GM18907 (cell line): ENCODE measurements at regions not wholly inside any gene's neighbourhood (a gene's known extent, or its start where the extent isn't known, plus 50 kb on each side); places are given as distances from the start of the nearest gene placed in this dataset.

Experiments
- ATAC-seq: cut with Tn5 transposase; IDR thresholded peaks from one replicate; pipeline ENCODE4 v1.9.1; 2021; ENCODE audit warnings: mild to moderate bottlenecking, moderate library complexity; ENCODE audit not compliant: unreplicated experiment

DNA sequence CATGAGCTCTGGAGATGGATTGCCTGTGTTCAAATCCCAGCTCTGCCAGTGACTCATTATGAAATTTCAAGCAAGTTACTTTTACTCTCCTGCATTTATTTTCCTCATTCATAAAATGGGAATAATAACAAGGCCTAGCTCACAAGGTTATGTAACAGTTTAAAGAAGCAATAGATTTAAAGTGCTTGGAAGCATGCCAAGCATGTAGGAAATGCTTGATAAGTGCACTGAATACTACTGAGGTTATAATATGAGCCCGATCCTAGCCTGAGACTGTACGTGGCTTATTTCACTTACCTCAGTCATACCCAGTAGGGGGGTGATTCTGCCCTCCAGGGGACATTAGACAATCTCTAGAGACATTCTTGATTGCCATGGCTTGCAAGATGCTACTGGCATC, 734.1 kb upstream of the WWC1 start:
- ATAC-seq: no peak

DNA sequence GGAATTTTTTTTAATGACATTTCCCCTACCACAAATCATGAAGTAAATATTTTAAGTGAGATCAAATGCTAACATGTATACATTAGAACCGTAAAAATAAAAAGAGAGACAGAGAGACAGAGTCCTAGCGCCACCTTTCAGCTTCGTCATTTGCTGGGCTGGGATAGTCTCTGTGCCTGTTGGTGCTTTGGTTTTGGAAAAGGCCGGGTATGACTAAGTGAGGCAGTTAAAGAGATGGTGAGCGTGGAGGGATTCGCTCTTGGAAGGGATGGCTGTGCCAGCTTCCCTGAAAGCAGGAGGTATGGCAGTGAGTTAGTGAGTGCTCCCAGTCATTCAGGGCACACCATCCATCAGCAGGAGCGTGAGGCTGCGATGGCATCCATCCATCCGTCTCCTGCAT, 729.6 kb upstream of the WWC1 start:
- no peak for ATAC-seq

DNA sequence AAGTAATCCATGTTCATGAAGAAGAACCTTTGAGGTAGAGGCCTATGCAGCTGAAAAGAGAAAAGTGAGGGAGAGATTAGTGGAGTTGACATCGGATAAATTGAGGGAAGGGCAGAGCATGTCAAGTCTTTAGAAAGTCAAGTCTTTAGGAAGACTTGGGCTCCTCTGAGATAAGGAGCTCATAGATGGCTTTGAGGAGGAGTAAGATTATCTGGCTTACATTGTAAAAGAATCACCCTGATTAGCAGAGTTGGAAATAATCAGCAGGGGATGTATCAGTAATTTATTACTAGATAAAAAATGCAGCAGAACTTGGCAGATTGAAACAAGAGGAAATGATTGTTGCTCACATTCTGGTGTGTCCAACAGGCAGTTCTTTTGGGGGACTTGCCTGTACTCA, 727.2 kb upstream of the WWC1 start:
- no peak for ATAC-seq

DNA sequence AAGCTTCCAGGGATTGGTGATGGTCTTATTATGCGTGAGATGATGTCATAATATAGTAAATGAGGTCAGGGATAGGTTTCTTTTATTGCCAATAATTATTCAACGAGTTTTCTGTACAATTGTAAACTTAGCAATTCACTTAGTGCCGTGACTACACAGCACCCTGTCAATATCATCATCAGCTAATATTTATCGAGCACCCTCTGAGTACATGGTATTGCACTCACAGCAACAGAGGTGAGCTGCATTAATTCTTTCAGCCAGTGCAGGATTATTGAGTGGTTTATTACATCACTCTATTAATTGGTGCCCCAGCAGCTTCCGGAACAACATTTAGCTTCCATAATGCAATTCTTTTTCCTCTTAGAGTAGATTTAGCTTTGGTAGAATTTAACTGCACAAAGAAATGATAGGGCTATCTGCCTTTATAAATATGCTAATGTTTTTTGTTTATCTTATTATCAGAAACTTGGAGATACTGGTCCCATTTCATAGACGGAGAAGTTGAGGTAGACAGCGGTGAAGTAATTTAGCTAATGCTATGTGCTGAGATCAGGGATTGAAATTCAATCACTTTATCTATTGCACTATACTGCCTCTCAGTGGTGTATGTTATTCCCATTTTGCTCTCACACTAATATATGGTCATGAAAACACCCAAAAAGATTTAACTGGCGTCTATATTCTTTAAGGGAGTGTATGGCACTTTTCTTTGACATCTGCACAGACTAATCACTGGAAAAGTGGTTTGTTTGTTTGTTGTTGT, 726.1 kb upstream of the WWC1 start:
- ATAC-seq: no peak

DNA sequence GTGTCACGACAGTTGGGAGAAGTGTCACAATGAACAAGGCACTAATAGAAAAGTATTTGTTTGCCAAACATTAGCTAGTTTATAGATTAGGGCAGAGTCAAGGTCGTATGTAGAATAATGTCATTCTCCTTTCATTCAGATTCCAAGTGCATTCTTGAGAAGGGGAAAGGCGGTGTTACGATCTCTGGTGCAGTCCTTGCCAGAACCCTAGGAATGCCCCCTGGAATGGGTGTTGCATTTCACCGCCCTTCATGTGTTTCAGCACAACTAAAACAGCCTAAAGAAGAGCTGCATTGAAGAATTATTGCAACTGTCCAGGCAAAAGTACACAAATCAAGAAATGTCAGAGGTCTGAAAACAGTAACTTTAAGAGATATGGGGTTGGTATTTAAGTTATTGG, 721.0 kb upstream of the WWC1 start:
- no peak for ATAC-seq

DNA sequence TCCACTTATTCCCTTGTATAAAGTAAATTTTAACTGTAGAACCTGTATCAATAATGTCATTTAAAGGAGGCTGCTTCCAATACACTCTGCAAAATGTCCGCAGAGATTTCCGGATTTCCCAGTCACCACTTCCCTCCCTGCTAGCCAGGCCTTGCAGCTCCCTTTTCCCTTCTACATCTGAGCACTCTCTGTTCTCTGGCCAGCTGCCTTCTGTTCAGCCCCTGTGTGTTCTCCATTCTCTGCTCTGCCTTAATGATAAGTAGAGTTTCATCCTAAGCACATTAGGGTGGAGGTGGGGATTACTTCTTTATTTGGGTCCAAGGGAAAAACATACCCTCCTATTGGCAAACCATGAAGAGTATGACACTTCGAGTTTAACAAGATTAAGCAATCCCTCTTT, 719.6 kb upstream of the WWC1 start:
- ATAC-seq: no peak

DNA sequence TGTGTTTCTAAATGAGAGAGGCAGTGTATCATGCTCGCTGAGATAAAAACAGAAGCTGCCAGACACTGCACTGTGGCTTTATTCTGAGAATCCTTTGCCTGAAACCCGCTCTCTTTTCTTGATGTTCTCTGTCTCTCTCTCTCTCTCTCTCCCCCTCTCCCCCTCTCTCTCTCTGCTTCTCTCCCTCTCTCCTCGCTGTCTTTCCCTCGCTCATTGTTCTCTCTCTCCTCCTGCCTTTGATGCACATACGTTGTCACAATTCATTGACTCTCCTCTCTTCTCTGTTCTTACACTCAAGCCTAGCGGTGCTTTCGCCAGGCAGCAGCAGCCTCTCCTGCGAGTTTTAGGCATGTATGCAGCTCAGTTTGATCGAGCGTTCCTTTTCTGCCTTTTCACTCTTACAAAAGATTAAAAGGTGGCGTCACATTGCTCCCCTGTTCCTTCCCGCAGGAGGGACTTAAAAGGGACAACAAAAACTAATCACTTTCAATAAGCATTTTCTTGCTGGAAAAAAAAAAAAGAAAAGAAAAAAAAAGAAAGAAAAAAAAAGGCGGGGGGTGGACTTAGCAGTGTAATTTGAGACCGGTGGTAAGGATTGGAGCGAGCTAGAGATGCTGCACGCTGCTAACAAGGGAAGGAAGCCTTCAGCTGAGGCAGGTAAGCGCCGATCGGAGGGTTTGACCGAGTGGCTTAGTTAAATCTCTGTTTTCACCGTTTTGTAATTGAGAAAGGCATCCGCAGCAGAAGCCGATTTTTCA, 717.9 kb upstream of the WWC1 start:
- ATAC-seq: no peak

DNA sequence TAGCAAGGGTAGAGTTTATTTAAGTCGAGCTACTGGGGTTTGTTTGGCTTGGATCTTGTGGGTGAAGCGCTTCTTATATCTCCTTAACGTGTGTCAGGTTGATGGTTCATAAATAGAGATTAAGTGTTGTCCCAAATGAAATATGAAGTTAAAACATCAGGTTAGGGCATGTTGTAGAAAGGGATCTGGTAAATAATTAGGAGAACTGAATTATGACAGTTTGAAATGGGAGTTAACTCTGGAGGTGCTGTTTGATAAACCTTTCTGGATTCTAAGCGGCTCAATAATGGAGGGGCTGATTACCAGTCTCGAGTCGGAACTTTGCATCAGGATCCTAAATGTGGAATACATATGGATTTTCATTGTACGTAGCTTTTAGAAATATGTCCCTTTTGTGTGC, 717.0 kb upstream of the WWC1 start:
- ATAC-seq: no peak

DNA sequence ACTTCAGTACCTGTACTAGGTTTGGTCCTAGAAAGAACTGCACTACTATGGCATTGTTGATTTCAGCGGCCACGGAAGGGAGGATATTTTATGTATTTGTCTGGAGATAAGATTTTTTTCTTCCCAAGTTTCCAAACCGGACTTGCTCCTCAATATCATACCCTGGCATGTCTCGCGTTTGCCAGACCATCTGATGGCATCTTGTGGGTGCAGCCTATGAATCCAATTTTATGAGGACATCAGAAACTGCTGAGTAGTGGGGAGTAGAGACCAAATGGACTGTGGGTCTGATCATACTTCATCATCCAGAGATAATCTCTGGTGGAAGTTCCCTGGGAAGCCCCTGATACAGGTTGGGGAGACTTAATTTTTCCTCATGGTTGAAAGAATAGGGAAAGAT, 716.1 kb upstream of the WWC1 start:
- ATAC-seq: no peak

DNA sequence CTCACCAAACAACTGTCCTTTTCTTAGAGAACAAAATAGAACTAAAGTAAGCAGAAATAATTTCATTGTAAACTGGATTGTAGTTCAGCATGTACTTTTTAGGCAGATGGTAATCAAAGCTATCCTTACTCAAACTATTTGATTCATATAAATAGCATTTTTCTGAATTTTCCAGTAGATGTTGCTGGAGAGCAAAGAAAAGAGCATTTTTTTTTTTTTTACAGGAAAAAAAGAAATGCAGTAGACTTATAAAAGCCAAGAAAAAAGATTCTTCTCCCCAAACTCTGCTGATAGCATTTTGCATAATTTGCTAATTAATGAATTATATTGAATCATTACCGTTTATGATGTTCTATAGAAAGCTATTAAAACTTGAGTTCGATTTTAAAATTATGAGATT, 715.3 kb upstream of the WWC1 start:
- no peak for ATAC-seq

DNA sequence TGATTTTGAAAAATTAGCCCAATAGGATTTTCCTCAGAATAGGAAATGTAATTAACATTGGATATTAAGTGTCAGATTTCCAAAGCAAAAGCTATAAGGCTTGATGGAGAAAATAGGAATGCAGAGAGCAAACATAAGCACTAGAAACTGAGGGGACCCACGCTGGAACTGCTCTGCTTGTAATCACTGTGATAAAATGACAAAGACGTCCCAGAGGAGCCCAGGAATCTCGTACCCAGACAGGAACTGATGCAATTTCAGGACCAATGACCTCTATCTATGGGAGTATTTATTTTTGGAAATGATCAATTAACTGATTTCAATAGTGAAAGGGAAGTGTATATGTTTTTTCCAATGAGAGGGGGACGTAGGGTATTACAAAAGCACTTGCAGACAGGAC, 714.5 kb upstream of the WWC1 start:
- no peak for ATAC-seq

DNA sequence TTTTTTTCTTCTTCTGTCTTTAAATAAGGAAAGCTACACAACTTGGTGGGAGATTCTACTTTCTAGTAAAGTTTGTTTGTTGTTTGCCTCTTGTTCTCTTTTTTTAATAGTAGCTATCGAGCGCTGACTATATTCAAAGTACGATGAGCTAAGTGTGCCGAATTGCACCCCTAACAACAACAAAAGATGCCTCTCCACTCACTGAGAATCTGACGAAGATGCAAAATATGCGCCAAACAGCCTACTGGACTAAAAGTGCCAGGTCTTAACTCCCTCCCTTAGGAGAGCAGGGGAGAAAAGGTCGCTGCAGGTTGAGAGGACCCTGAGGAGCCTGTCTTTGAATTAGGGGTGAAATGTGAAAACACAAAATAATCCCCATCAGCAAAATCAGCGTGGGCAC, 713.8 kb upstream of the WWC1 start:
- ATAC-seq: no peak

DNA sequence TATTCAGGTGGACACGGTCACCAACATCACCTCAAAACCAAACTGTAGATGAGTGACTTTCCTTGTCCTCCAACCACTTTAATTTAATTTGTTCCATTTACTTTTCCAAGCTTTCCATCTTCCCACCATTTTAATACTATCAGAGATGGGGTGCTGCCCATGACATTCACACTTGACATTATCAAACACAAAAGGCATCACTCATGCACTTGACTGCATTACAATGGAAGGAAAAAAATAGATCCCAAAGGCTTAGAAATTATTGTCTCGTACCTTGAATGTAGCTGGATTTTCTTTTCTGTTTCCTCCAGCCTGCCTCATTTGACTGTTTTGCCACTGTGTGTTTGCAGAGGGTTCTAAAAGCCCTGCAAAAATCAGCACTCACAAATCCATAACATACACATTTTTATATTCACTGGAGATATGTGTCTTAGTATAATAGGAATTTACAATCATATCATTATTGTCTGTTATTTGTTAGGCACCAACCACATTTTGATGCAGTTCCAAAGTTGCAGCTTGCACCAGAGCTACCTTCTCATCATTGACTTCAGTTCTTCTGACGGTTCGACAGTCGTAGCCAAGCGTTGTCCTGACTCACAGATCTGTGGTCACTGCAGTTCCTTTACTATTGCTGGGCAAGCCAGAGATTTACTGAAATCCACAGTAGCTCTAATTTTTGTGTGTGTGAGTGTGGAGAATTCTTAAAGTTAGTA, 712.3 kb upstream of the WWC1 start:
- ATAC-seq: no peak

DNA sequence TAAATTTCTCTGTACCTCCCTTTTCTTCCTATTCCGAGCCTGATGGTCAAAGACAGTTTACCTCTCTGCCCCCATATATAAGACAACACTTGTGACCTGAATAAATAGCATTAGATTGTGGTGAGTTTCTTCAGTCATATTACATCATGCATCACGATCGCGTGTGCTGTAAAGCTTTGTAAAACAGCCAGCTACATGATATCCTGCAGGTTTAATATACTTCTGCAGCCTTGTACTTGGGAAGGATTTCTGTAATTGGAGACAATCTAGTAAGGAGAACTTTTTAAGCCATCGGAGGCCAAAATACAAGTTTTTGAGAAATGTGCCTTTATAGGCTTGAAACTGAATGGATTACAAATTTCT, 711.8 kb upstream of the WWC1 start:
- no peak for ATAC-seq

DNA sequence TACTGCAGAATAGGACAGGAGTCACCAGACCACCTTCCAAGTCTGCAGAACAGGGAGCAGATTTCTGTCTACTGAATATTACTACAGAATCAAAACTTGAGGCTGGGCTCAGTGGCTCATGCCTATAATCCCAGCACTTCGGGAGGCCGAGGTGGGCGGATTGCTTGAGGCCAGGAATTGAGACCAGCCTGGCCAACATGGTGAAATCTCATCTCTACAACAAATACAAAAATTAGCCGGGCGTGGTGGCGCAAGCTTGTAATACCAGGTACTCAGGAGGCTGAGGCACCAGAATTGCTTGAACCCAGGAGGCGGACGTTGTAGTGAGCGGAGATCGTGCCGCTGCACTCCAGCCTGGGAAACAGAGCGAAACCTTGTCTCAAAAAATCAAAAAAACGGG, 710.8 kb upstream of the WWC1 start:
- no peak for ATAC-seq

DNA sequence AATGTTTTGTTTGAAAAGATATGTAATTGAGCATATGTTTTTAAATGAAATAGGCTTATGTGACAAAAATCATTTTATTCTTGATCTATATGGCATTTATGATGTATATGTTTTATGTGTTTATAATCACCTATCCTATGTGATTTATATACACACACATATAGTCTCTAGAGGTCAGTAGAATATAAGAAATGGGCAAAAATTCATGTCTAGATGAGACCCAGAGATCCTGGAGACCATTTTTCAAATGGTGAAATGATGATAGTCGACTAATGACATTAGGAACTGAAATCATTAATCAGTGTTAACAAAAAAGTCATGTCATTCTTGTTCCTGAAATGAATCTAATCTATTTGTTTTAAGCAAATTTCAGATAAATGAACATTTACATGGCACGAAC, 709.2 kb upstream of the WWC1 start:
- no peak for ATAC-seq

DNA sequence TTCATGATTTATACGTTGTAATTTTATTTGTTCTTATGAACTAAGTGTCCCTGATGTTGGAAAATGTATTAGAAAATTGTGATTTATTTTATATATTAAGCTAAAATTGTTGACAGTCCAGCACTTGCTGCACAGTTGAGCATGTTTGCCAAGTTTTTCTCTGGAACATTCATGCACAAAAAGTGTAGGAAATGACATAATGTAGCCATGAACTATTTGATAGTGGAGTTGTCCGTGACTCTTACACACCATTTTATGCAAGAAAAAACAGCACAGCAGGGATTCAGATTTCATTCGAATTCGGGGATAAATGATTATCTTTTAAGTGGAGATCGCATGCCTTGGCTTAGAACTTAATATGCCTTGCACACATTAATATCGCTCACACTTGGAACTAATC, 708.6 kb upstream of the WWC1 start:
- no peak for ATAC-seq

DNA sequence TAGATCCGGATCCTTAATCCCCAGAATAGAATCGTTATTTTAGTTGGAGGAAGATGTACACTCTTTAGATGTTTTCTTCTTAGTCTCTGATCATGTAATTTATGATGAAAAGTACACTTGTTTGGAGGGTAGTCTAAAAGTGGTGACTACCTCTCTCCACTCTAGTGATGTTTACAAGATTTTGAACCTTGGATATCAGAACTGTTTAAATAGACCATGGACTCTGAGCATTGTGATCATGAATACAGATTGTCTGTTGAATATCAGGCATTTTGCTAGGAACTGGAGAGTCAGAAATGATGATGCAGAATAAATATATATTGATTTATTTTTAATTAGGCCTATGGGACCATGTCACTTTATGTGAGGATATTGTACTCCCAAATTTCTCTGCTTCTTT, 706.3 kb upstream of the WWC1 start:
- ATAC-seq: no peak

DNA sequence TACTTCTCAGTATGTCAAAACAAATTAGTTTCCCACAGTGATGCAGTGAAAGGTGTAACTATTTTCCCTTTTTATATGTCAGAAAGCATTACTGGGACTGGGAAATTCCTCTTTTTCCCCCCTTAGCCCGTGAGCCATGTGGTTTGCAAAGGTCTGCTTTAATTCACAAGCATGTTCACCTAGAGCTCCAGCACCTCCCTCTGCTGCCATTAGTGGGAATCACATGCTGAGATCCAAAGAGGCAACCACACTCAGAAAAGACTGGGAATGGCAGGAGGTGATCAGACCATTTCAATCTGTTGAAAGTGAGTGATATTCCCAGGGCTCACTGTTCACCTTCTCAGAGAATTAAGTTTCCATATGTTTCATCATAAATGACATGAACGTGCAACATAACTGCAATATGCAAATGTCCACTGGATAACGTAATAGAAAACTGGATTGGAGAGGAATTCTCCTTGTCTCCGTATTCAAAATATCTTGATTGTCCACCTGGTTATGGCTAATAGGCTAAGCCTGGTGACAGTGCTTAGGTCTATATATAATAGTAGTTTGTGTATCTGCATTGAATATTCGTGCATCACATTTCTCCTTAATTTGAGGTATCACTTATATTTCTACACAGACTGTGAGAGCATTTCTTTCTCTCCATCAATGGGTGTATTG, 703.5 kb upstream of the WWC1 start:
- ATAC-seq: no peak

DNA sequence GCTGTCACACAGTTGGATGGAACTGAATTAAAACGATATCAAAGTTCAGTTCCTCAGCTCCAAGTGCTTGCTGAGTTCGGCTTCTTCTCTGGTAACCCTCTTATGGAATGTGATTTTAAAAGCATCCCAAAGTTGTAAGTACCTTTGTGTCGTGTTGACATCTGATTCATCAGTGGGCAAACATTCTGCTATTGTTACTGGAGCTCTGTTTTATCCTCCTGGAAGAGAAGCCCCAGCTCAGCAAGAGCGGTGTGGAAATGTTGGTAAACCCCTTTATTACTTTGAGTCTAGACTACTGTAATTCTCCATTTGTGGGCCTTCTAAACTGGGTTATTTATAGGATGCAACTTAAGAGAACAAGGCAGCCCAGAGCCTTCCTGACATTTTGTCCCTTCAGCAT, 699.3 kb upstream of the WWC1 start:
- no peak for ATAC-seq

DNA sequence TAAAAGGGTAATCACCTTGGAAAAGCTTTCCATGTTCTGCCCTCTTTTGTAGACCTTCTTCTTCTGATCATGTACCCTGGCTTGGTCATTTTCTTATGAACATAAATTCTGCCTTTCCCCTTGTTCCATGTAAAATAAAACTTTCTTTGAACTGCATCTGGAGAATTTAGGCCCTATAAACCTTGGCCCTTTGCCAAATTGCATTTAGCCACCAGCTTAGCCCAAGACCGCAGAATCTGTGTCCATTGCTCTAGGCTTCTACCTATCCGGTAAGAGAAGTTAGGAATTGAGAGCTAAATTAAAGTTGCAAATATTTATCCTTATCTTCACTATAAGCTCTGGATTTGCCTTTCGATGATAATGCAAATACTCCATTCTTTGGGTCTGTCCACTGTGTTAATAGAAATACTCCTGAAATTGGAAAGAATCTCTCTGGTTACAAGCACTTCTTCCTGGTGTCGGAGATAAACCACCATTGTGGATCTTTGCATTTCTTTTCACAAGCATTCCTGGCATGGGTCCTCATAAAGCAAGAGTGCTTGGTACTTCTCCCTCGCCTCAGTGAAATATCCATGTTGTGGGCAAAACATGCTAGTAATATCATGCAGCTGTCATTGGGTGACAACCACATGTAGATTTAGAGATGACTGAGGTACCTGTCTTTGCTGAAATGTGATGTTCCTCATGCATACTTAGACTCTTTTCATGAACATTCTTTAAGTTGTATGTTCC, 698.0 kb upstream of the WWC1 start:
- ATAC-seq: no peak
